Suppressor macrophage treated with lipopolysaccharide for 4 hours (primary cell): ENCODE measurements at regions not wholly inside any gene's neighbourhood (a gene's known extent, or its start where the extent isn't known, plus 50 kb on each side); places are given as distances from the start of the nearest gene placed in this dataset.

Experiments
- DNase-seq: peaks from one replicate; pipeline ENCODE4 v3.0.0-alpha.2; 2020

GRCh38 chr13:99658261-99658991 lies 157.2 kb downstream of the TM9SF2 start:
- DNase-seq: peak; percentile 32

DNA sequence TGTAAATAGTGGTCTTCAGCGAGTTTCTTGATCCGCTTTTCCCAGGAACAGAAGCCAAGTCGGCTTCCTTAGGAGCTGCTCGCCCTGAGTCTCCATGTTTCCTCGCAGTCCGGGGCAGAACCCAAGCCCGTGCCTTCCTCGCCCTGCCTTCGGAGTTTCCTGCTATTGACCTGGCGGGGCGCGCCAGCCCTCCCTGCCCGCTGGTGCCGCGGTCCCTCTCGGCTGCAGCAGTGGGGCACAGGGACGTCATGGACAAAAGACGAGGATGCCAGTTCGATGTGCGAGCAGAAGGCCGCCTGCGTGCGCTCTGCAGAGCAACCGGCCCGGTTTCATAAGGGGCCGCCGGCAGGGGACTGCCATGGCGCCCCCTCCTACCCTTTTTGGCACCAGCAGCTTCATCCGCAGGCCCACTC lies 156.6 kb downstream of the TM9SF2 start:
- peak; percentile 8 for DNase-seq

- DNase-seq: no peak
Measured at GRCh38 chr13:99656844-99657381, 155.6 kb downstream of the TM9SF2 start.

DNA sequence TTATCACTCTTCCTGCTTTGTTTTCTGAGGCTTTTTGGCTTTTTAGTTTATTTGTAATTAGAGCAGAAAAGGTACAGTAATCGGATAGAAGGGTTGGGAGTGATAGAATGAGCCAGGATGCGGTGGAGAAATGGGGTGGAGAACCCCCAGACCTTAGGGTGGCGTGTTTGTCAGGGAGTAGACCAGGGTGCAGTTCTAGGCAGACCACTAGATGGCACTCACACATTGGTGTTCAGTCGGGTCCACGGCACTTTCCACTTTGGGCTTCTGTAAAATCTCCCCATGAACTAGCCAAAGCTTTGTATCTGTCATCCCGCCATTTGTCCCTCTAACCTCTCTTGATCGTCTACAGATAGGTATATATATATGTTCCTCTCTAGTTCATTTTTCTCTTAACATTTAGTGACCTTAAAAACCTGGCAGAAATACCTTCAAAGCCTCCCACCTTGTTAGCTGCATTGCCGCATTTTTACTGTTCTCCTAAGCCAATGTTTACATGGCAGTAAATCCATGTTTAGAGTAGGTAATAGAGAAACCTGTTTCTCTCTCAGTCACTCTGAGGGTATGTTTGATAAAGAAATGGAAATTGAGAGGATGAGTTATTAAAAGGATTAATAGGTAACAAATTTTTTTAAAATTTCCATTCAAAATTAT lies 154.9 kb downstream of the TM9SF2 start:
- peak; percentile 80 for DNase-seq

- peak; percentile 40 for DNase-seq
Measured at GRCh38 chr13:99655351-99656091, 154.2 kb downstream of the TM9SF2 start.

- no peak for DNase-seq
Measured at GRCh38 chr13:99654076-99654475, 152.8 kb downstream of the TM9SF2 start.

- DNase-seq: no peak
Measured at GRCh38 chr13:99653526-99653925, 152.3 kb downstream of the TM9SF2 start.

DNA sequence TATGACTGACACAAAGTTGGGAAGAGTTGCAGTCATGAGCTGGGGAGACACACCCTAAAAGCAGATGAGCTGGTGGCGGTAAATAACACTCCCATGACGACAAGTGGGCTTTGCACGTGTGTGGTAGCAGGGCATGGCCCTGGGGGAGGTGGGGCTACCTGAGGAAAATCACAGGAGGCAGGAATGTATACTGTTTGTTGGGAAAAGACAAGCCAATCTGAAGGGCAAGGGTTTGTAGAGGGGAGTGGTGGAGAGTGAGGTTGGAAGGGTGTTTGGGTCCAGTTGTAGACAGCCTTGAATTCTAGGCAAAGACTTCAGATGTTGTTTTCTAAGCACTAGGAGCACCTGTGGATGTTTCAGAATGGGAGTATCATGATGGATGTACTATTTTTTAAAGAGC lies 151.6 kb downstream of the TM9SF2 start:
- no peak for DNase-seq

- no peak for DNase-seq
Measured at GRCh38 chr13:99652141-99652540, 150.9 kb downstream of the TM9SF2 start.

DNA sequence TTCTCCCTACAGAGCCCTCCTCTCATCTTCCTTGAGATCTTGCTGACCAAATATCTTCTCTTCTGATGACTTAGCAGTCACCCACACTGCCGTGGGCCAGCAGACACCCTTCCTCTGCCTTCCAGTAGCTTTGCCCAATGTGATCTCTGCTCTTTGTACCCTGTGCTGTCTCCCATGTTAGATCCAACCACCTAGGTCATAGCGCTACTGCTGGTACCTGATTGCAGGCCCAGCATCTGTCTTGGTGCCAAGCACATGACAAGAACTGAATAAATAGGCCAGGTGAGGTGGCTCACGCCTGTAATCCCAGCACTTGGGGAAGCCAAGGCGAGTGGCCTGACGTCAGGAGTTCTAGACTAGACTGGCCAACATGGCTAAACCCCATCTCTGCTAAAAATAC lies 149.7 kb downstream of the TM9SF2 start:
- no peak for DNase-seq

- DNase-seq: no peak
Measured at GRCh38 chr13:99650410-99650809, 149.1 kb downstream of the TM9SF2 start.

DNA sequence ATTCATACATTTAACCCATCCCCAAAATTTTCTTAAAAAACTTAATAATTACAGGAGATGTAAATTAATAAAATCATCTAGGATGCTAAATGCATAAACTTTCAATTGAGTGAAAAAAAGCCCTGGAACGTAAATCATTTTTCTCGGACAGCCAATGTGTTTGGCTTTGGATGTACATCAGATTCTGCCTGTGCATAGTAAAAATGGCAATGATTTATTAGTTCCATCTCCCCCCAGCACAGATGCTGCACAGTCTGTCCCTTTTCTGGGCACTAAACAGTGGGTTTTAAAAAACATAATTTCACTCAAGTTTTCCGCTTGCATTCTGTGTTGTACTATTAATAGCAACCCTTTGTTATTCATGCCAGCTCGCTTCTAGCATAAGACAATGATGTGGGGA lies 147.7 kb downstream of the TM9SF2 start:
- no peak for DNase-seq

- DNase-seq: no peak
Measured at GRCh38 chr13:99648066-99648665, 146.9 kb downstream of the TM9SF2 start.

GRCh38 chr13:99647596-99647985 lies 146.3 kb downstream of the TM9SF2 start:
- DNase-seq: no peak

- no peak for DNase-seq
Measured at GRCh38 chr13:99646866-99647595, 145.8 kb downstream of the TM9SF2 start.

DNA sequence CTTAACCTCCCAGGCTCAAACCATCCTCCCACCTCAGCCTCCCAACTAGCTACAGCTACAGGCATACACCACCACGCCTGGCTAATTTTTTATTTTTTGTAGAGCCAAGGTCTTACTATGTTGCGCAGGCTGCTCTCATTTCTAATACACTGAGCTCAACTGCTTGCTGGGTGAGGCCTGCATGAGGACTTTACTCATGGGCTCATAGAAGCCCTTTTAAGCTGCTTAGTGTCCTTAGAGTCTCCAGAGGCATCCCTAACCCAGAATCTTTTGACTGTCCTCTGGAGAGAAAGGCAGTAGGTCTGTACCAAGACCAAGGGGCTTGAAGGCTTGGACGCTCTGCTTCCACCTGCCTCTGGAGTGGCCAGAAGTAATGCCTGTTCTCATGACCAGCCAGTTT lies 141.6 kb downstream of the TM9SF2 start:
- DNase-seq: no peak

DNA sequence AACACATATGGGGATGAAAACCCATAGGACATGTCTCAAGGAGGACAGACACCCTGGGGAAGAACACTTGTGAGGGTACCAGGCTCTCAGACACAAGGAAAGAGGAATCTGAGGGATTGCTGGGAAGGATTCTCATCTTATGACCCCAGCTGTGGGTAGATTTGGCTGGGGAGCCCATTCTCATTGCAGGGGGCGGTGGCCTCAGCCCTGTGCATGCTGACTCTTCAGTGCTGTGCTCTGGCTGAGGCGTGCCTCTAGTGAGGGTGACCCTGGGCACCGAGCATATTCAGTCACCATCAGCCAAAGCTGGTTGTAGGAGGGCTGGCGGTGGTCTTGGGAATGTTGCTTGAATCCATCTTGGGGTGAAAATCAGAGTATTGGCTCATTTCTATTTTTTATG lies 140.7 kb downstream of the TM9SF2 start:
- no peak for DNase-seq

GRCh38 chr13:99640260-99640659 lies 139.0 kb downstream of the TM9SF2 start:
- no peak for DNase-seq

DNA sequence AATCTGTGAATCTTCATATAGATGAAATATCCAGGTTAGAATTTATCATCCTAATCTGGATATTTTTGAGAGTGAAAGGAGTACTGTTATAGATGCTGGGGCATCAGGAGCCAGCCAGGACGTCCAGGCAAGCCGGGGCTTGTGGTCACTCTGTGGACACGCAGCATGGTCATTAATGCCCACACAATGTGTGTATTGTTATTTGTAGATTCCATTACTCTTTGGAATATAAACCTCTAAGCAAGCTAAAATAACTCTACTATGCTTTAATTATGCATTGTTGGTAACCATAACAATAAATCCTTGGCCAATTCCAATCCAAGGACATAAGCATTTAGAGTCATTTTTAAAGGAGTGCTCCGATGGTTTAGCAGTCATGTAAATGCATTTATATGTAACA lies 137.9 kb downstream of the TM9SF2 start:
- no peak for DNase-seq

DNA sequence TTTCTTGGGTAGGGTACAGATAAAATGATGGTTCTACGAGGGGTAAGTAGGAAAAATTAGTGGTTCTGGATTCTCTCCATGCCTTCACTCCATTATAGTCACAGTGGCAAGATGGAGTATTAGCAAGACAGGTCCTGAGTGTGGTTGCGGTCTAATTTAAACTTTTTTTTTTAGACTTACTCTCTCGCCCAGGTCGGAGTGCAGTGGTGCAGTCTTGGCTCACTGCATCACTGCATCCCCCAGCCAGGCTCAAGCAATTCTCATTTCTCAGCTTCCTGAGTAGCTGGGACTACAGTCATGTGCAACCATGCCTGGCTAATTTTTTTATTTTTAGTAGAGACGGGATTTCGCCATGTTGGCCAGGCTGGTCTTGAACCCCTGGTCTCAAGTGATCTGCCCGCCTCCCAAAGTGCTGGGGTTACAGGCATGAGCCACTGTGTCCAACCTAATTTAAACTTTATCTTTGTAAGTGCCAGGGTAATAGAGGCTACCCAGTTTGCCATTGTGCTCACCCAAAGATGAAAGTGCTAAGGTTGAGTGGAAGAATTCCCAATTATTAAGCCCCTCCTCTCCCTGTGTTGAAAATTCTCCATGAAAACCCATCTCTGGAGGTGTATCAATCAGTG lies 135.6 kb downstream of the TM9SF2 start:
- no peak for DNase-seq

DNA sequence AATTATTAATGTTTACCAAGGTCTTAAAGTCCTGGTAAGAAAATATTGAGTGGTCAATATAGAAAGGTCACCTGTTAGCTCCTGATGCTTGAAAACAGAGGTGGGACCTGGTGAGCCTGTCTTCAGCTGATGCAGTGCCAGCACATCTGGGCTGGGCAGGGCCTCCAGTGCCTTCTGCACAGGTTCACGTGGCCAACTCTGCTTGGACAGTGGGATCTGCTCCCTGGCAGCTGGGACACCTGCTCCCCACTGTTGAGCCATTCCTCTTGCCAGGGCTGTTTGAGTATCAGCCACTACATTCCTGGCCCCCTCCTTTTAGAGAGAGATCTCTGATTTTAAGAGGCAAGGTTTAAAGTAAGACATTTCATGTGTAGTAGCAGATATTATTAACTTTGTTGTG lies 135.0 kb downstream of the TM9SF2 start:
- no peak for DNase-seq

GRCh38 chr13:99634672-99635071 lies 133.4 kb downstream of the TM9SF2 start:
- DNase-seq: no peak
